K562 (cell line): ENCODE measurements at regions not wholly inside any gene's neighbourhood (a gene's known extent, or its start where the extent isn't known, plus 50 kb on each side); places are given as distances from the start of the nearest gene placed in this dataset.
A peak's percentile ranks its signal among the peaks of the same experiment; 100 is the strongest.

Source experiments
- ATAC-seq: fragments of 200-7000 bp; cut with Tn5 transposase; 3 replicates; pipeline ENCODE4 v1.9.1; 2020; ENCODE audit warnings: moderate library complexity
- BruUV-seq: library from RNA; stranded (reverse); fragments of 400-500 nt; replicated peaks from 2 replicates; lab custom pipeline; 2021; lab: Mats Ljungman, UMichigan
- CTCF ChIA-PET: fragments of 300-600 bp; formaldehyde crosslinking; extraction: SDS; loops from one replicate; lab custom pipeline; 2021; ENCODE audit warnings: low intra/inter-chr PET ratio; lab: Yijun Ruan, JAX
- POLR2A ChIA-PET: fragments of 300-600, 350-650 bp; sonication (Branson Sonifier 250); formaldehyde crosslinking; extraction: SDS; loops from one replicate; lab custom pipeline; 2021; ENCODE audit warnings: antibody characterized with exemption, inconsistent platforms; lab: Yijun Ruan, JAX
- DNase-seq, 4 experiments: peaks; one replicate each; pipeline versions ENCODE4 v3.0.0 to v3.0.0-alpha.2; 2011 to 2018; ENCODE audit warnings: low spot score in 3 of 4, mixed read lengths in 3 of 4; ENCODE audit errors: extremely low read depth in 1 of 4
- FAIRE-seq: peaks from 2 replicates; lab custom pipeline; 2011; peaks lifted over from hg19 to GRCh38; lab: Jason Lieb, UNC
- H2AFZ ChIP-seq: 2 replicates; pipeline ENCODE4 v1.6.0; 2011; ENCODE audit warnings: low read depth, low read length, control low read depth, inconsistent platforms
- H3K27ac ChIP-seq: fragments of 200-600 bp; 3 replicates; pipeline ENCODE4 v1.8.0; 2011; ENCODE audit warnings: low read depth, mild to moderate bottlenecking, control low read depth, inconsistent platforms, low read length, moderate library complexity, mixed read lengths; ENCODE audit errors: extremely low read depth
- H3K27me3 ChIP-seq, 2 experiments: fragments of 300-600 bp in 1 of 2; 2 replicates in 1 of 2; 3 replicates in 1 of 2; pipeline versions ENCODE4 v1.6.0 to v1.8.0; 2011; ENCODE audit warnings: inconsistent platforms in 2 of 2, low read length in 2 of 2, mild to moderate bottlenecking in 1 of 2, mixed read lengths in 1 of 2, moderate library complexity in 1 of 2; ENCODE audit not compliant: control insufficient read depth in 2 of 2, insufficient read depth in 2 of 2
- H3K36me3 ChIP-seq: fragments of 300-600 bp; 3 replicates; pipeline ENCODE4 v1.8.0; 2011; ENCODE audit warnings: mild to moderate bottlenecking, low read length, inconsistent platforms; ENCODE audit not compliant: control insufficient read depth, insufficient read depth
- H3K4me1 ChIP-seq, 2 experiments: fragments of 200-600 bp in 1 of 2; replicated peaks in 1 of 2; 2 replicates in 1 of 2; 3 replicates in 1 of 2; pipeline versions ENCODE4 v1.5.1 to v1.8.0; 2011; ENCODE audit warnings: inconsistent platforms in 2 of 2, low read length in 2 of 2, mild to moderate bottlenecking in 1 of 2, mixed read lengths in 1 of 2, moderate library complexity in 1 of 2; ENCODE audit not compliant: control insufficient read depth in 2 of 2, insufficient read depth in 2 of 2
- H3K4me2 ChIP-seq: 2 replicates; pipeline ENCODE4 v1.6.1; 2011; ENCODE audit warnings: low read length, control low read depth, inconsistent platforms, mixed read lengths; ENCODE audit not compliant: insufficient read depth
- H3K4me3 ChIP-seq: fragments of 200-600 bp; sonication (generic), shearing (Covaris generic); 2 replicates; pipeline ENCODE4 v1.5.1; 2016; ENCODE audit warnings: control low read depth, inconsistent platforms
- H3K79me2 ChIP-seq: fragments of 200-600 bp; 3 replicates; pipeline ENCODE4 v1.8.0; 2011; ENCODE audit warnings: low read length, inconsistent platforms; ENCODE audit not compliant: control insufficient read depth, insufficient read depth
- H3K9ac ChIP-seq, 2 experiments: 2 replicates each; pipeline versions ENCODE4 v1.6.0 to v1.6.1; 2011; ENCODE audit warnings: low read depth in 2 of 2, low read length in 2 of 2, control low read depth in 1 of 2, inconsistent platforms in 1 of 2, mild to moderate bottlenecking in 1 of 2, mixed read lengths in 1 of 2; ENCODE audit not compliant: insufficient read depth in 1 of 2
- H3K9me1 ChIP-seq: one replicate; pipeline ENCODE4 v1.6.0; 2011; ENCODE audit warnings: inconsistent platforms, mild to moderate bottlenecking, low read length, moderate library complexity; ENCODE audit not compliant: control insufficient read depth, insufficient read depth
- H3K9me3 ChIP-seq: replicated peaks from 2 replicates; pipeline ENCODE4 v1.5.1; 2011; ENCODE audit warnings: low read depth, low read length, inconsistent platforms; ENCODE audit not compliant: control insufficient read depth, insufficient read depth
- H4K20me1 ChIP-seq: replicated peaks from 2 replicates; pipeline ENCODE4 v1.6.1; 2011; ENCODE audit warnings: low read length, inconsistent platforms, mixed read lengths; ENCODE audit not compliant: control insufficient read depth, insufficient read depth
- HDAC3 ChIP-seq: fragments of 450-650 bp; IDR thresholded peaks from 2 replicates; pipeline ENCODE4 v1.6.1; 2018; ENCODE audit warnings: borderline replicate concordance, mild to moderate bottlenecking, moderate library complexity; ENCODE audit not compliant: partially characterized antibody
- JUNB ChIP-seq: fragments of 450-650 bp; formaldehyde crosslinking; conservative IDR thresholded peaks from 2 replicates; pipeline ENCODE4 v1.4.0; 2020; ENCODE audit warnings: mild to moderate bottlenecking
- KDM2B ChIP-seq: fragments of 250-450 bp; sonication (Bioruptor Pico); IDR thresholded peaks from 2 replicates; pipeline ENCODE4 v1.8.0; 2021; ENCODE audit warnings: mild to moderate bottlenecking, moderate library complexity
- MITF ChIP-seq: IDR thresholded peaks from 2 replicates; pipeline ENCODE4 v1.6.1; 2014; ENCODE audit warnings: antibody characterized with exemption
- NCOA6 ChIP-seq: fragments of 450-650 bp; IDR thresholded peaks from 2 replicates; pipeline ENCODE4 v1.6.1; 2017; ENCODE audit warnings: mild to moderate bottlenecking
- WGBS: fragments of 100-300 bp; shearing (Covaris generic); methylation state at CpG from one replicate; pipeline ENCODE4 v1.1.6; 2016; ENCODE audit warnings: low coverage, mixed read lengths; ENCODE audit not compliant: insufficient coverage; ENCODE audit errors: missing lambda C conversion rate; 5-methylcytosine and 5-hydroxymethylcytosine counted together
- in situ Hi-C: fragments of 300-500 bp; cut with MboI; formaldehyde crosslinking; loops from 4 replicates; pipeline ENCODE4 v1.15.0; 2018; ENCODE audit warnings: inconsistent platforms, mixed read lengths
- intact Hi-C: fragments of 100-400 bp; cut with micrococcal nuclease; formaldehyde crosslinking; loops from 2 replicates; pipeline ENCODE4 v1.14.2; 2022

GRCh38 chr12:46124132-46124847 lies 133.9 kb upstream of the SCAF11 start:
- ATAC-seq (no peak; the same call in 2 of the 3 replicates), FAIRE-seq (no peak), DNase-seq (no peak)
- no peaks in the 10 kb centered on the region for H3K79me2 ChIP-seq
- H3K9me1 ChIP-seq, result no peaks in the 10 kb centered on the region
- no peaks in the 10 kb centered on the region for H3K9me3 ChIP-seq
- H3K27me3 ChIP-seq, result no peaks in the 10 kb centered on the region; a peak in 1 of 5 replicates
- peaks cover 0 to 10% of the 10 kb centered on the region in 2 experiments; a peak in 3 of 5 replicates for H3K4me1 ChIP-seq
- H4K20me1 ChIP-seq, result no peaks in the 10 kb centered on the region
- intact Hi-C loops (loop anchor here (2.0 to 10.0 kb wide), 2 partner anchors 51 to 129 kb away; partner anchors contain the start of gene SCAF11), in situ Hi-C loops (no loop called here)
- TF ChIP-seq JUNB (no peak), MITF (no peak), NCOA6 (no peak), KDM2B (CRISPR knock-in tag) (no peak), HDAC3 (no peak)
- BruUV-seq, result no TSS peak
- H2AFZ ChIP-seq, result peak overlapping the region; percentile 73; the same call in 1 of the 2 replicates
- H3K9ac ChIP-seq, result no peak overlapping the region
- 4% methylated on average over 5 of the region's 5 CpGs for WGBS
- no peak overlapping the region for H3K27ac ChIP-seq
- H3K4me2 ChIP-seq, result no peak overlapping the region
- ChIA-PET POLR2A (interaction anchor here (0.6 to 1.5 kb wide), 5 partner anchors 14 to 1541 kb away, joined by 3 to 5 read pairs (median 3); no protein-coding TSS in a partner anchor), CTCF (interaction anchor here (0.6 to 0.7 kb wide), 2 partner anchors 29 to 897 kb away, joined by 3 read pairs; no protein-coding TSS in a partner anchor)
- no peaks in the 10 kb centered on the region for H3K36me3 ChIP-seq
- H3K4me3 ChIP-seq, result no peak overlapping the region
